Ishikawa (cell line): ENCODE measurements at regions not wholly inside any gene's neighbourhood (a gene's known extent, or its start where the extent isn't known, plus 50 kb on each side); places are given as distances from the start of the nearest gene placed in this dataset.

Experiments used
- CEBPB ChIP-seq: IDR thresholded peaks from 2 replicates; pipeline ENCODE4 v1.6.1; 2012
- CREB1 ChIP-seq: IDR thresholded peaks from 2 replicates; pipeline ENCODE4 v1.6.1; 2012; ENCODE audit warnings: low read depth
- EGR1 ChIP-seq: IDR thresholded peaks from 2 replicates; pipeline ENCODE4 v1.6.1; 2012
- EP300 ChIP-seq: IDR thresholded peaks from 2 replicates; pipeline ENCODE4 v1.6.1; 2012; ENCODE audit warnings: borderline replicate concordance
- FOXM1 ChIP-seq: IDR thresholded peaks from 2 replicates; pipeline ENCODE4 v1.6.1; 2012; ENCODE audit warnings: low read depth, borderline replicate concordance
- MAX ChIP-seq: IDR thresholded peaks from 2 replicates; pipeline ENCODE4 v1.6.1; 2012
- NFIC ChIP-seq: IDR thresholded peaks from 2 replicates; pipeline ENCODE4 v1.6.1; 2012
- RAD21 ChIP-seq: IDR thresholded peaks from 2 replicates; pipeline ENCODE4 v1.6.1; 2012; ENCODE audit warnings: low read depth
- REST ChIP-seq: IDR thresholded peaks from 2 replicates; pipeline ENCODE4 v1.6.1; 2012; ENCODE audit warnings: low read depth, mild to moderate bottlenecking
- TAF1 ChIP-seq: IDR thresholded peaks from 2 replicates; pipeline ENCODE4 v1.6.1; 2012; ENCODE audit warnings: low read depth, mild to moderate bottlenecking
- TCF12 ChIP-seq: IDR thresholded peaks from 2 replicates; pipeline ENCODE4 v1.6.1; 2012; ENCODE audit warnings: low read depth
- TEAD4 ChIP-seq: IDR thresholded peaks from 2 replicates; pipeline ENCODE4 v1.6.1; 2012
- USF1 ChIP-seq: IDR thresholded peaks from 2 replicates; pipeline ENCODE4 v1.6.1; 2012
- YY1 ChIP-seq: IDR thresholded peaks from 2 replicates; pipeline ENCODE4 v1.6.1; 2012; ENCODE audit warnings: low read depth
- ZBTB7A ChIP-seq: IDR thresholded peaks from 2 replicates; pipeline ENCODE4 v1.6.1; 2012; ENCODE audit warnings: low read depth

GRCh38 chr3:23130406-23130805 lies 72.7 kb upstream of the UBE2E2 start:
- no peak for TF ChIP-seq TAF1
- TF ChIP-seq USF1: no peak
- TF ChIP-seq NFIC: no peak
- no peak for TF ChIP-seq TCF12
- TF ChIP-seq CEBPB: no peak
- no peak for TF ChIP-seq EGR1
- no peak for TF ChIP-seq RAD21
- no peak for TF ChIP-seq EP300
- no peak for TF ChIP-seq REST
- no peak for TF ChIP-seq CREB1
- no peak for TF ChIP-seq FOXM1
- TF ChIP-seq YY1: no peak
- no peak for TF ChIP-seq ZBTB7A
- no peak for TF ChIP-seq TEAD4

- TF ChIP-seq TEAD4: no peak
- TF ChIP-seq YY1: no peak
- TF ChIP-seq RAD21: no peak
- TF ChIP-seq USF1: no peak
Measured at GRCh38 chr3:23135026-23135785, 67.9 kb upstream of the UBE2E2 start.

- no peak for TF ChIP-seq ZBTB7A
Measured at GRCh38 chr3:23136054-23136453, 67.1 kb upstream of the UBE2E2 start.

GRCh38 chr3:23146163-23146562 lies 57.0 kb upstream of the UBE2E2 start:
- TF ChIP-seq FOXM1 (no peak), REST (no peak), TCF12 (no peak), YY1 (no peak), NFIC (no peak), ZBTB7A (no peak), CEBPB (no peak), EP300 (no peak), CREB1 (no peak), MAX (no peak), RAD21 (no peak), USF1 (no peak), TAF1 (no peak), TEAD4 (no peak), EGR1 (no peak)

GRCh38 chr3:23152989-23153388 lies 50.1 kb upstream of the UBE2E2 start:
- no peak for TF ChIP-seq TCF12
- TF ChIP-seq MAX: no peak
